ENCODE measurements at regions not wholly inside any gene's neighbourhood (a gene's known extent, or its start where the extent isn't known, plus 50 kb on each side); places are given as distances from the start of the nearest gene placed in this dataset.
"Not testable (repeated sequence)": the region's sequence is repeated elsewhere in the genome, so short reads cannot be mapped to it uniquely, and the experiment has no call there.

DNA sequence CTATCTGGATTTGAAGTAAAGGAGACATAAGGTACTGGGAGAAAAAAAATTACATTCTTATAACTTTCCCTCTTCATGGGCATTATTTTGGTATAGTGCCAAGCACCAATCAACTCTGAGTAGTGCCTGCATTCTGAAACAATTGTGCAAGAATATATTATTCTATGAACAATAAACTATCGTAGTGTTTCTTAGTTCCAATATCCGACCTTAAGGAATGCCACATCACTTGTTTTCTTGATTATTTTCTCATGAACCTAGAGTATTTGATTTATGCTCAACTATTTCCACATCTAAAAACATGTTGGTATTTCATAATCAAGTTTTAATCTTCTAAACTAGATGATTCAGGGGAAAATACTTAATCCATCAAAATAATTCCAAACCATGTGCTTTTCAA, 294.4 kb upstream of the TBX18 start:
- TF ChIP-seq CTCF (IDR thresholded peaks at IDR 0.05), result no peak
- Histone ChIP-seq H3K27ac (no peak overlapping the region), H3K4me1 (peaks cover 0 to 6% (median 0%) of the 10 kb centered on the region in 3 donors), H3K36me3 (no peaks in the 10 kb centered on the region), H3K27me3 (no peaks in the 10 kb centered on the region), H3K9me3 (no peaks in the 10 kb centered on the region), H3K4me3 (no peak overlapping the region)
- WGBS, 2 donors, result 29 to 33% methylated on average over 2 of the region's 2 CpGs
- DNase-seq, result no peak
- no peak for ATAC-seq
- intact Hi-C loops (cut with DNase I), result no loop called here
- FAIRE-seq, result no peak

DNA sequence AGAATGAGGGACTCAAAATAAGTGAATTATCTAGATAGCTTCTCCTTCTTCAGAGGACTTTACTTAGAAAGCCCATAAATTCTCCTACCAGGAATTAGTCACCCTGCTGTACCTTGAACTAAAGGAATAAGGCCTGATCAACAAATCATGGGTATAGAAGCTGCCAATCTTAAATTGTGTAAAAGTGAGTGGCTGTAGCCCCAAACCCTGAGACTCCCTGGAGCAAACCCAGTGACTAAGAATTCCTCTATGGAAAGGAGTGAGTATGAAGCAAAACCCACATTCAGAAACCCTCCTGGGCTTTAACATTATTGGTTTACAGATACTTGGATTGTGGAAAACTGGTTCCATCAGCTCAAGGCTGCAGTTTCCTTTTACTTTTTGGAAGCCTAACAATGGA, 285.8 kb upstream of the TBX18 start:
- TF ChIP-seq CTCF (IDR thresholded peaks at IDR 0.05), result no peak
- no peak overlapping the region for H3K4me3 ChIP-seq
- intact Hi-C loops (cut with DNase I), result no loop called here
- no peaks in the 10 kb centered on the region for H3K27me3 ChIP-seq
- no peaks in the 10 kb centered on the region for H3K4me1 ChIP-seq
- FAIRE-seq (no peak), DNase-seq (no peak), ATAC-seq (no peak)
- H3K36me3 ChIP-seq, result no peaks in the 10 kb centered on the region
- H3K27ac ChIP-seq, result no peak overlapping the region
- H3K9me3 ChIP-seq, result no peaks in the 10 kb centered on the region

GRCh38 chr6:85049282-85049681, 284.9 kb upstream of the TBX18 start:
- no peak for DNase-seq
- Histone ChIP-seq H3K4me3 (no peak overlapping the region), H3K27ac (no peak overlapping the region), H3K4me1 (no peaks in the 10 kb centered on the region), H3K9me3 (no peaks in the 10 kb centered on the region), H3K36me3 (no peaks in the 10 kb centered on the region), H3K27me3 (no peaks in the 10 kb centered on the region)
- no peak for ATAC-seq
- no peak for TF ChIP-seq CTCF (IDR thresholded peaks at IDR 0.05)
- WGBS, 2 donors, result 83 to 90% methylated on average over 2 of the region's 2 CpGs
- intact Hi-C loops (cut with DNase I), result no loop called here
- no peak for FAIRE-seq

DNA sequence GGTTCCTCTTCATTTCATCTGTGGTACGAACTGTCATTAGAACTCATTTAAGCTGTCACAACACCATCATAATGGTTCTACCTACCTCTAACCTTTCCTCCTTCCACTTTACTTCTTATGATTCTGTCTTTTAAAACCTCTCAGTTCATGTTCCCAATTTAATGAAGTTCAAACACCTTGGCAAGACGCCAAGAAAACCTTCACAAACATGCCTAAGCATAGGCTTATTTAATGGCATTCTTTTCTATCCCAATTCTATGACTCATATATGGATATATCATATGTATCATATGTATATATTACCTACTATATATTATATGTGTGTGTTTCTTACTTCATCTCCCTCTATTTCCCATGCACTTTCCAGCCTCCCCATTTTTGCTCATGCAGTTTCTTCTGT, 283.4 kb upstream of the TBX18 start:
- no peak for FAIRE-seq
- no peaks in the 10 kb centered on the region for H3K36me3 ChIP-seq
- H3K4me1 ChIP-seq, result no peaks in the 10 kb centered on the region
- no peak overlapping the region for H3K4me3 ChIP-seq
- no peak overlapping the region for H3K27ac ChIP-seq
- intact Hi-C loops (cut with DNase I), result no loop called here
- no peak for ATAC-seq
- no peak for DNase-seq
- H3K9me3 ChIP-seq, result no peaks in the 10 kb centered on the region
- no peak for TF ChIP-seq CTCF (IDR thresholded peaks at IDR 0.05)
- whole genome bisulfite sequencing, 2 donors, result 41 to 53% methylated on average over 2 of the region's 2 CpGs
- no peaks in the 10 kb centered on the region for H3K27me3 ChIP-seq

- H3K4me3 ChIP-seq; ATAC-seq; H3K9me3 ChIP-seq; H3K4me1 ChIP-seq; H3K27ac ChIP-seq; FAIRE-seq; H3K36me3 ChIP-seq; DNase-seq; intact Hi-C loops (cut with DNase I); H3K27me3 ChIP-seq: not testable (repeated sequence)
- WGBS, 2 donors, result 92 to 96% methylated on average over 1 of the region's 1 CpG
Observed at GRCh38 chr6:85045767-85046166, 281.4 kb upstream of the TBX18 start.

DNA sequence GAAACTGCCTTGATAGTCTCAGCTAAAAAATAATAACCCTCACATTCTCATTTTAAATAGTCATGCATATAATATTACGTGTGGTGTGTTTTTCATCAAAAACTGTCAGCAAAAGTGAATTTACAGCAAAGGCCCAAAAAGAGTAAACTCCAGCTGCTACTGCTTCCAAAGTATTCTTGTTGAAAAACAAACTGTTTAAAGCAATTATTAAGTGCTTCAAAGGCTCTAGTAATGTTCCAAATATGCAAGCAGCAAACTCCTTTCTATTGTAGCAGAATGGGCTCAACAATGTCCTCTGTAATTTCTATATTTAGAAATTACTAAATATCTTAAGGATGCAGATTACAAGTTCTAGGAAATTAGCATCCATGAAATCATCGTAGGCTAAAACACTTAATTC, 280.0 kb upstream of the TBX18 start:
- WGBS, 2 donors, result 46 to 63% methylated on average over 2 of the region's 2 CpGs
- no peak for TF ChIP-seq CTCF (IDR thresholded peaks at IDR 0.05)
- DNase-seq (no peak), FAIRE-seq (no peak), ATAC-seq (no peak)
- Histone ChIP-seq H3K36me3 (no peaks in the 10 kb centered on the region), H3K4me1 (no peaks in the 10 kb centered on the region), H3K9me3 (no peaks in the 10 kb centered on the region), H3K4me3 (no peak overlapping the region), H3K27ac (no peak overlapping the region), H3K27me3 (no peaks in the 10 kb centered on the region)
- intact Hi-C loops (cut with DNase I), result no loop called here
